ENCODE measurements at regions not wholly inside any gene's neighbourhood (a gene's known extent, or its start where the extent isn't known, plus 50 kb on each side); places are given as distances from the start of the nearest gene placed in this dataset.

- TF ChIP-seq CTCF (IDR thresholded peaks at IDR 0.05; ENCODE audit: insufficient read depth, low read depth, low read length) = no peak
- no peak overlapping the region for H3K4me3 ChIP-seq (ENCODE audit: low read depth, low read length)
- no peak for DNase-seq (ENCODE audit: low read depth)
Observed at GRCh38 chr11:109480251-109480650, 58.3 kb downstream of the C11orf87 start.

GRCh38 chr11:109486129-109486528 is 64.1 kb downstream of the C11orf87 start:
- TF ChIP-seq CTCF (IDR thresholded peaks at IDR 0.05; ENCODE audit: insufficient read depth, low read depth, low read length) = no peak
- no peak for DNase-seq (ENCODE audit: low read depth)
- H3K4me3 ChIP-seq (ENCODE audit: low read depth, low read length) = no peak overlapping the region

- H3K4me3 ChIP-seq (ENCODE audit: low read depth, low read length) = no peak overlapping the region
- no peak for DNase-seq (ENCODE audit: low read depth)
- TF ChIP-seq CTCF (IDR thresholded peaks at IDR 0.05; ENCODE audit: insufficient read depth, low read depth, low read length) = no peak
Observed at GRCh38 chr11:109490953-109491635, 69.1 kb downstream of the C11orf87 start.

- DNase-seq (ENCODE audit: low read depth) = no peak
- no peak for TF ChIP-seq CTCF (IDR thresholded peaks at IDR 0.05; ENCODE audit: insufficient read depth, low read depth, low read length)
- no peak overlapping the region for H3K4me3 ChIP-seq (ENCODE audit: low read depth, low read length)
Observed at GRCh38 chr11:109506115-109506514, 84.1 kb downstream of the C11orf87 start.

GRCh38 chr11:109507331-109507730 is 85.3 kb downstream of the C11orf87 start:
- no peak for DNase-seq (ENCODE audit: low read depth)
- no peak overlapping the region for H3K4me3 ChIP-seq (ENCODE audit: low read depth, low read length)
- no peak for TF ChIP-seq CTCF (IDR thresholded peaks at IDR 0.05; ENCODE audit: insufficient read depth, low read depth, low read length)

- no peak for TF ChIP-seq CTCF (IDR thresholded peaks at IDR 0.05; ENCODE audit: insufficient read depth, low read depth, low read length)
- DNase-seq (ENCODE audit: low read depth) = no peak
- no peak overlapping the region for H3K4me3 ChIP-seq (ENCODE audit: low read depth, low read length)
Observed at GRCh38 chr11:109507836-109508561, 86.0 kb downstream of the C11orf87 start.

All from fibroblast of villous mesenchyme (primary cell).